Fibroblast of skin of right biceps (primary cell): ENCODE measurements at regions not wholly inside any gene's neighbourhood (a gene's known extent, or its start where the extent isn't known, plus 50 kb on each side); places are given as distances from the start of the nearest gene placed in this dataset.
A peak's percentile ranks its signal among the peaks of the same experiment; 100 is the strongest.
"Not testable (repeated sequence)": the region's sequence is repeated elsewhere in the genome, so short reads cannot be mapped to it uniquely, and the experiment has no call there.

Experiments used
- DNase-seq: peaks from one replicate; pipeline ENCODE4 v3.0.0-alpha.2; 2013

DNA sequence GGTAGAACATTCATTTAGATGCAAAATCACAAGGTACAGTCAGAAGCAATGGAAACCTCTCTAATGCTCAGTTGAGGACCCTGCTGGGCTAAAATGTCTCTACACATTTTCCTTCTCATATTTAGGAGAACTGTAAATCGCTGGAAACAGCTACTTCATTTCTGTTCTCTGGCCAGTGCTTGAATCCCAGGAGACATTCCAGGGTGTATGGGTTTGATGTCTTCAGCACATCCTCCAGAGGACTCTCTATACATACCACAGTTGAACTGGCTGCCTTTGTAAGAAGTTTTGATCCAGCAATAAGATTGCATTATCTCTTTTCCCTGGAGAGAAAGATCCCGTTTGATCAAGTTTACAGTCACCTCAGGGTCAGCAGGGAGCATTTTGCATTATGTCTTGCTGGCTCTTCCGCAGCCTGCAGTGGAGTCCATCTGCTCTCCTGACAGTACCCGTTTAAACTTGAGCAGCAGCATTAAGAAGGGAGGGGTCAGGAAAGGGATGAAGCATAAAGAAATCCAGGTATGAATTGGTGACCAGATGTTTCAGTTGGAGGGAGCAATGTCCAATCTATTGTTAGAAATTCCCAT, 676.0 kb downstream of the EPHA3 start:
- DNase-seq: no peak

DNA sequence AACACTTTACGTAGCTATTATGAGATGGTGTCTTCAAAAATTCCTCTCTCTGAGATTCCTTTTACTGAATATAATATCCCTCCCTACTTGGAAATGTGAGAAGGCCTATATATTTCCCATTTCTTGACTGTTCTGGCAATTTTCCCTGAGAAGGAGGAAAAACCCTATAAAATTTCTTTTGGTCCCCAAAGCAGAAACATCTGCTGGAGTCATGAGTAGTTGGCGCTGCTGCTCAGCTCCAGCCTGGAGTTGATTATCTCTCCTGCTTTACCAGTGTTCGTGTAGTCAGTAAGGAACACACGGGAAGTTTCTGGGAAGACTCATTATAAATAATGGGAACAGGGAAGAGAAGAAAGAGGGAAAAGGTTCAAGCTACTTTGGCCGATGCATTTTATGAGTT, 680.1 kb downstream of the EPHA3 start:
- DNase-seq: peak; percentile 27

DNA sequence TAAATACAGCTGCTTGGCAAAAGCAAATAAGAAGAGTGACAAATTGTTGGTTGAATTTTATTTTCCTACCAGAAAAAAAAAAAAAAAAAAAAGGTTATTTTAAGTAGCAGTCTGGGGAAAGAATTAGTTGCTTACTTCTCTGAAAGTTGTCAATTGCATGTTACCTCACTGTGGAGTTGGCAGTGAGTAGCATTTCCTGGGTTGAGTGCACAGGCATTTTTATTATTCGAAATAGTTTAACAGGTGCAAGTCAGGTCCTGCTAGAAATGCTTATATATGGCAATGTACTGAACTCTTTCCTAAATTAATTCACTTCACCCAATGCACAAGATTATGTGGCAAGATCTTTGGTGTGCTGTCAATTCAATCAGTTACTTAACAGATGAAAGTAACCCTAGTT, 680.6 kb downstream of the EPHA3 start:
- DNase-seq: no peak

DNA sequence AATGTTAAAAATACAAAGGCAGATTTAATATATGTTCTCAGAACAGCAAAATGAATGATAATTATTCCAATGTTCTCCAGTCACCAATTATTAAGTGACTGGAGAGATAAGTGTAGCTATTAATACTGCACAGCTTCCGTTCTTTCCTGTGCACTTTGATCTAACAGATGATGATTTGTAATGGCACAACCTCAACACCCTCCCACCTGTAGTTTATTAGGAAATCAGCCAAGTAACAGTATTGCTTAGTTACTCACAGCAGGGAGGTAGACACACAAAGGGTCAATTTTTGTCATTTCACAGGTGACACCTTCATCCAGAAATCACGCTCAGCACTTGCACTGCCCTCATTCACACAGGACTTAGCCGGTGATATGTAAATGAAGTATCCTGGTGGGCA, 688.1 kb downstream of the EPHA3 start:
- DNase-seq: no peak

DNA sequence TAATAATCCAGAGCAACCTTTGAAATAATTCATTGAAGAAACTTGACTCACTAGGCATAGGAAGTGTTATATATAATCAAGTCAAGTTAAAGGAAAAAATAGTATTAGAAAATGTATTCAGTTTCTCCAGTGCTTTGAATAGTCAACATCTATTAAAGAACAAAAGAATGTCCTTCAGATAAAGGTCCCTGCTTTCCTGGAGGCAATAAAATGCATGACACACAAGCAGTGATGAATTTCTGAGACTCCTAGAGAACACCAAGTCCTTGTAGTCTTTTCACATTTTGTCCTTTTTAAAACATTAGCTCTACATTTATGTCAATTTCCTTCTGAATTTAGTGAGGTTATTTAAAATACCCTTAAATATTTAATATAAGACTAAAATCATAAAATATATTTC, 695.5 kb downstream of the EPHA3 start:
- DNase-seq: no peak

DNA sequence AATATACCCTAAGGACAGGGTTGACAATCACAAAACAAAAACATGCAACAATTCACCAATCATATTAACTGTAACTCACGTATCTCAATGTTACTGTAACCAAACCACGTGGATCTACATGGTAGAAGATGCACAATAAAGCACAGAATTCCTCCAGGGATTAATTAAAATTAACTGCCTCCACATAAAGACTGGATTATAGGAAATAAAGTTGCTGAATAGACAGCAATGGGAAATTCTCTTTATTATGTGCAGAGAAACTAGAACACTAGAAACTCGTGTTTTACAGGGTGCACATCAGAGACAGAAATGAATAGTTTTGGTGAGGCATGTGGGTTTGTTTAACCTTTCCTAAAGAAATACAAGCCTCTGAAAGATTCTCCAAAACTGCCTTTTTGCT, 696.3 kb downstream of the EPHA3 start:
- no peak for DNase-seq

DNA sequence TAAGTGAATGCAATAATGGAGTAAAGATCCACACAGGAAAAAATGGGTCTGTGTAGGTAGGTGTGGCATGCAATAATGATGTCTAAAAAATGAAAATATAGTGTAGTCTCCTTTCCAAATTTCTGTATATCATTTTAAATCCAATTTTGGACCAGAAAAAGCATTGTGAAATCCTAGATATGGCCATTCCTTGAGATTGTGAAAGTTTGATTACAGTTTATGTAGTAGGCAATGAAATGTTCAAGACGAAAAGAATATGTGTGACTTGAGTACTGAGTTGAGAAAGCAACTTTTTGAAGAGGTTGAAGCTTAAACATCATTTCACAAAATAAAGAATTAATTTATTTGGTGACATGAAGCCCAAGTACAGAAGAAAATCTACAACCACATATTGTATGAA, 698.7 kb downstream of the EPHA3 start:
- DNase-seq: no peak

DNA sequence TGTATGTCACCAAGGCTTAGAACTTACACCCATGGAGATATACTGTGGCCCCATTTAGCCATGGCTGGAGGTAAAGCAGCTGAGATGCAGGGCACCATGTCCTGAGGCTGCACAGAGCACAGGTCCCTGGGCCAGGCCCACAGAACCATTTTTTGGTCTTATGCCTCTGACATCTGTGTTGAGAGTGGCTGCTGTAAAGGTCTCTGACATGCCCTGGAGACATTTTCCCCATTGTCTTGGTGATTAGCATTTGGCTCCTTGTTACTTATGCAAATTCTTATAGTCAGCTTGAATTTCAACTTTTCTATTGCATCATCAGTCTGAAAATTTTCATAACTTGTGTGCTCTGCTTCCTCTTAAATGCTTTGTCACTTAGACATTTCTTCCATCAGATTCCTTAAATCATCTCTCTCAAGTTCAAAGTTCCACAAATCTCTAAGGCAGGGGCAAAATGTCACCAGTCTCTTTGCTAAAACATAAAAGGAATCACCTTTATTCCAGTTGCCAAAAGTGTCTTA, 701.3 kb downstream of the EPHA3 start:
- no peak for DNase-seq

DNA sequence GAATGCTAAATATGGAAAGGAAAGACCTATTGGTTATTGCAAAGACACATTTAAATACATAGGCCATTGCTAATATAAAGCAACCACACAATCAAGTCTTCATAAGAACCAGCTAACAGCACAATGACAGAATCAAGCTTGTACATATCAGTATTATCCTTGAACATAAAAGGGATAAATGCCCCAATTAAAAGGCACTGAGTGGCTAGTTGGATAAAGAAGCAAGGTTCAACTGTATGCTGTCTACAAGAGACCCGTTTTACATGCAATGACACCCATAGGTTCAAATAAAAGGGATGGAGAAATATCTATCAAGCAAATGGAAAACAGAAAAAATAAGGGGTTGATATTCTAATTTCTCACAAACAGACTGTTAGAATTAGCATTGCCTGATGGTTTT, 706.1 kb downstream of the EPHA3 start:
- no peak for DNase-seq

DNA sequence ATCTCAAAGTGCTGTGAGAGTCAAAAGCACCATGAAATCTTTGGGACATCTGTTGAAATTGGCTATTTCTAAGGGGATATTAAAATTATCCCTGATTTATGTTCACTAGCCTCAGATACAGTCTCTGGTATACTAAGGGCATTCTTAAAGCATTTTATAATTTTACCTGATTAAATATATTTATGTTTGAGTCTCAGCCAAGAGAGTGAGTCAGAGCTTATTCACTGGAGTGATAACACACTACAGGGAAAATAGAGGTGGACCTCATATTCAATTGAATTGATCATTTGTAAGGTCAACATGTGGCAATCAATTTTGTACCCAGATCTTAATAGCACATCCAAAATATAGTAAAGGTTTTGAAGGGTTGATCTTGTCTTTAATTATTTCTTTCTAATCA, 733.6 kb downstream of the EPHA3 start:
- no peak for DNase-seq

DNA sequence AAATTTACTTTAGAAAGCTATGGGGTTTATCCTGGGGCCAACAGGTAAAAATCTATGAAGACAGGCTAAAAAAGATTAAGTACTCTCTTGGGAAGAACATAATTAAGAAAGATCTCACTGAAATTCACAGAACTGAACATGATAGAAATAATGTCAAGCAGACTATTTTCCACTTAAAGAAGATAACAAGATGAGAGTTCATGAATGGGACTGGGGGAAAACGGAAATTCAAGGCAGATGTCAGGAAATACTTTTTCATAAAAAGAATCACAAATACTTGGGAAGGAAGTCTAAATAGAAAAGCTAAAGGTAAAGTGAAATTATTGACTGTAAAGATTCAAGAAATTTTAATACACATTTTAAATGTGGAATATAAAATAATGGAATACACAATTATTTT, 737.6 kb downstream of the EPHA3 start:
- DNase-seq: no peak

DNA sequence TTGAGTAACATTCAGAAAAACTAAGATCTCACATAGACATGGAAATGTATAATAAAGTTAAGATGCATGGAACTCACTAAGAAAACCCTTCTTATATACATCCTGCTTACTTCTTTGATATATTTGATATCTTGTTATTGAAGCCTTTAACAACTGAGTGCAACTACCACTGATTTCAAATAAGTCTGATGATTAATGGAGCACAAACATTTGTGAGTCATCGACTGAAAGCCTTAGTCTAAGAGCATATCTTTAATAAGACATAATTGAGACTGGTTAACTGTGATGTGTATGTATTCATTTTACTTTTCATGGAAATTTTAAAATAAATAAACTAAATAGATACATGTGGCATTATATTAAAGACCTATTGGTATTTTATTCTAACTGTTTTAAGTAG, 740.5 kb downstream of the EPHA3 start:
- DNase-seq: no peak

DNA sequence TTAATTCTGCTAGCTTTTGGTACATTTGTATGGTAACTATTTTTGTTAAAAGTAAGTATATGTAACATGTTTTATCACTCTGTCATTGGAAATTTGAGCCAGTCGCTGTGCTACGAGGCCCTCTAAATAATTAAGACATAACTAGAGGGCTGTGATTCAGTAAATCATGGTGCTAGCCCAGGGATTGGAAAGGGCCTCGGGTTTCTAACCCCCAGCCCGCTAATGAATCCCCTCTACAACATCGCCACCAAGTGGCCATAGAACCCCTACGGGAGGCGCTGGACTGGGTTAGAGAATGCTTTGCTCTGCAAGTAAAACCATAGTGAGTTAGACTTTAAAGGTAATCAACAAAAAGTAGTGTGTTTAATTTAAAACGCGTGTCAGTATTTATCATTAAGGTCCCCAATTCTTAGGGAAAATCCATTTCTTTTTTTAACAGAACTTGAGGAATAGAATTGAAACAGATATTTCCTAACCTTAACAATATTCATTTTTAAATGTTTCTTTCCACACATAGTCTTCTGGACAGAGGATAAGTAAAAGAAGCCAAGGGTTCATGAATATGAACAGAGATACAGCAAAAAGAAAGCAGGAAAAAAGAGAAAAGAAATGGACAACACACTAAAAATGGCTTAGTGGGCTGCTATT, 744.7 kb downstream of the EPHA3 start:
- DNase-seq: peak; percentile 56

DNA sequence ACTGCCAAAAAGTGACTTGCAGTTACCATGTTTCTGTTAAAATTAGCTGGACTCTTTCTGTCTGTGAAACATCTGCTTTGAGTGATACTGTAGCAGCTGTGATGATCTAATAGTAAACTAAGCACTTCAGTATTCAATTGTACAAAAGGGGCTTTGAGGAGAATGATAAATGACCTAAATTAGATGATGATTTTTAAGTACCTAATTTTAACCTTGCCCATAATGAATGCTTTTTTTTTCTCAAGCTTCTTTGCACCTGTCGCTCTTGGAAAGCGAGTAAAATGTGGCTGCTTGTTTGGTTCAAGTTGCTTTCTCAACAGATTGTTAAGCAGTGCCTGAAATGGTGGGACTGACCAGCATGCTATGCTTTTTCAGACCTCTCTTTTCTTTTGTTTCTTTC, 752.3 kb downstream of the EPHA3 start:
- DNase-seq: no peak

DNA sequence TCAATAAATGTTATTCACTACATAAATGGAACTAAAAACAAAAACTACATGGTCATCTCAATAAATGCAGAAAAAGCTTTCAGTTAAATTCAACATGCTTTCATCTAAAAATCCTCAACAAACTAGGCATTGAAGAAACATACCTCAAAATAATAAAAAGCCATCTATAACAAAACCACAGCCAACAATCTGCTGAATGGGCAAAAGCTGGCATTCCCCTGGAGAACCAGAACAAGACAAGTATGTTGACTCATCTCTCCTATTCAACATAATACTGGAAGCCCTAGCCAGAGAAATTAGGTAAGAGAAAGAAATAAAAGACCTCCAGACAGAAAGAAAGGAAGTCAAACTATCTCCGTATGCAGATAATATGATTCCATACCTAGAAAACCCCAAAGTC, 759.9 kb downstream of the EPHA3 start:
- DNase-seq: no peak

DNA sequence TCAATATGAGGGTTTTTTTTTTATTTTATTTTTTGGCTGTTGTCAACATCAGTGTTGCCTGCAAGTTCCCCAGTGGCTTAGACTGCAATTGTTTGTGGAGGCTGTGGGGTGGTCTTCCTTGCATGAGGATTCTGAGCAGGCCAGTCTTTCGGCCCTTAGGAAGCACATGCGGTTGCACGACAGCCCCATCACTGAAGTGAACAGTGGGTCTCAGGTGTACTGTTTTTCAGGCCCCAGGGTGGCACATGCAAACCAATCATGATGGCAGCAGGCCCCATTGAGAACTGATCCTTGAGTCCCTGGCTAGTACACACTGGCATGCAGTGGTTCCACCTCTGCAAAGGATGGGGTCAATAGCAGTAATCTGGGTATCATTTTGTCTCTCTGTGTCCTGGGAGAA, 768.7 kb downstream of the EPHA3 start:
- no peak for DNase-seq

DNA sequence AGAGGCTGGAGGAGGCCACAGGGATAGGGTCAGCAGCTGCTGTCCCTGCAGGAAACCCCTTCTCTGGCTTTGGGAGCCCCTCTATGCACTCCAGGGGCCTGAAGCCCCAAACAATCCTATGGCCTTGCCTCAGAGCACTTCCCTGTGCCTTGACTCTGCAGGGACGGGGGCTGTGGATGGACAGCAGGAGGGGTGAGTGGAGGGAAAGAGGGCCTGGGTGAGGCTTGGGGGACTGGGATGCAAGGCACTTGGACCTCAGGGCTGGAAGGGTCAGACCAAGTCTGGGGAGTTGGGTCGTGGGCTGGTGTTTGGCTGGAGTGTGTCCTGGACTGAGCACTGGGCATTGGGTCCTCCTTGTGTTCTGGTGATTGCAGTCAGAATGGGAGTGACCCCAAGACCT, 769.8 kb downstream of the EPHA3 start:
- no peak for DNase-seq

DNA sequence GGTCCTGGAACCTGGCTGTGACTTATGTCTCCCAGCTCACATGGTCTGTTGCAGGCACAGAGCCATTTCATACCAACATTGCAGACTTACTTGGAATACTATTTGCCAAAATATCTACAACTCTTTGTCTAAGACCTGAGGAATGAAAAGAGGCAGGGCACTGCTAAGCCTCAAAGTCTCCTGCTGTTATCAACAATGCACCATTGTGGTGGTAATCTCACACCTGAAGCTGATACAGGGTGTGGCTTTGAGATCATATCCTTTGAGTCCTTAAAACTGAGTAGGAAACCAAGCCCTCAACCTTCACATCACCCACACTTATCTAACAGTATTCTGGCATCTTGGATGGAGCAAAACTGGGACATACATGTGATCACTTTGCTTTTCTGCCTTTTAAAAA, 782.0 kb downstream of the EPHA3 start:
- DNase-seq: no peak

DNA sequence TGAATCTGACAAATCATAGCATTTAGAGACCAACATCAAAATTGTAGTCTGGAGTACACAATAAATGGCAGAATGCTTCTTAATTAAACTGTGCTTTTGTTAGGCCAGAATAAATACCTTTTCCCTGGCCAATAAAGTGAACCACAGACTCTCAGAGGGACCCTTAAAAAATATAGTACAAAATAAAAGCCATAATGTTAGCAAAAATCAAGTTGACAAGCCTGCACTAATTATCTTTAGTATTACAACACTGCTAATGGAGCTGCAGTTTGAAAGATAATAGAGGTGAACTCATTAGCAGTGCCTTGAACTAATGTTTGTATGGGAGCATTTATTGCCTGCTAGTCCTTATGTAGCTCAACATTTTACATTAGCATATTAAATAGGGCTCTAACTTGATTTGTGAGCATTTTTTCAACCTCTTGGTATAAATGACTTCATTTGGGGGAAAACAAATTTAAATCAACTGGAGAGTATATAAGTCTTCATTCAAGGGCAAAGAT, 801.3 kb downstream of the EPHA3 start:
- no peak for DNase-seq

DNA sequence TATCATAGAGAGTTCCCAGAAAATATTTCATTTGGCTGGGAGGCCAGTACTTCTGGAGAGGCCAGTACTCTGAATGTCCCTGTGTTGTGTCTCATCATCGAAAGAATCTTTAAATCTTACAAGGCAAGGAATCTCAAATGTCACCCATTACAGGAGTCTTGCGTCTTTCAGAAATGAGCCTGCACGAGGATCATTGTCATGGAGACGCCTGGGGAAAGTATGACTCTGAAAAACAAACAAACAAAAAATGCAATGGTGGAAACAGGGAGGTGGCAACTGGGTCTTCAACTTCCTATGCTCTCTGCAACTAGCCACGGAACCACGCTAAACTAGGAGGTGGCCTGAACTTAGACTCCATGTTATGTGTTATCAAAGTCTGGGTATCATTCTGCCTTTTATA, 804.6 kb downstream of the EPHA3 start:
- no peak for DNase-seq

DNA sequence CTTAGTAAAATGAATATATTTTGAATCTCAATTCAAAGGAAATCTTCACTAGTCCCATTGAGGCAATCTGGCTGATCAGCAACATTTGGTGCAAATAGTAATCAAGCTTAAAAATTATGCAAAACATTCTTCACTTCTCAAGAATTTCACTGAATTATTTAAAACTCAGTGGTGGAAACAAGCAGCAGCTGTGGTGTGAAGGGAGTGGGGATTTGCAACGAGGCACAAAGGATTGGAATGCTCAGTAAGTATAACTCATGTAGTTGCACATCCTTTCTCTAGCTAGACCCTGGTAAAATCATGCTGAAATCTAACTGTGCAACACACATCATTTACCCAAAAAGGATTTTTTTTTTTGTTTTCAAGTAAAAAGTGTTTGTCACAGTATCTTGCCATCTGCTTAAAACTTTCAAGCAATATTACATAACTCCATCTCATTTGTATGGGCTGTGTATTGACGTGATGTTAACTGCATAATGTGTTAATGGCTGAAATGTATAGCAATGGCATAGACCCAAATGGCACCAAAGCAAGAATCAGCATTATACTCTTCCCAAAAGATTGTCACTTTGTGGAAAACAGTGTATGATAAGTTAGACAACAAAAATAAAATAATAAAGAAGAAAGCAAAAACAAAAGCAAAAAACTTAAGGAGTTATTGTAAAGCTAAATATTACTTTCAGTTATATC, 816.6 kb downstream of the EPHA3 start:
- DNase-seq: no peak

DNA sequence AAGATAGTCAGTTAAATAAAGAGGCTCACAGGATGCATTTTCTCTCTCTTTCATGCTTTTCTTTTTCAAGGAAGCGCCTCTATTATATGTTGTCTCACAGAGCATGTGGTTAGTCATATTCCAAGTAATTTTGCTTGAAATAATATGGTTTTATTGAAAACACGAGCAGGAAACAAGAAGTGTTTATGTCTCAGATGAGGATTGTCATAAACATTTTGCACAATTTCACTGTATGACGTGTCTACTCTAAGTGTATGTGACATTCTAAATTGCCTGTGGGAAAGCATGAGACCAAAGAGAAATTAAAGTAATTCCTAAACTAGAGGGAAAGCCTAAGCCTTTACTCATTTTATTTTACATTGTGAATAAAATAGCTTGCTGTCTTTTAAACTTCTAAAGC, 818.6 kb downstream of the EPHA3 start:
- DNase-seq: no peak

DNA sequence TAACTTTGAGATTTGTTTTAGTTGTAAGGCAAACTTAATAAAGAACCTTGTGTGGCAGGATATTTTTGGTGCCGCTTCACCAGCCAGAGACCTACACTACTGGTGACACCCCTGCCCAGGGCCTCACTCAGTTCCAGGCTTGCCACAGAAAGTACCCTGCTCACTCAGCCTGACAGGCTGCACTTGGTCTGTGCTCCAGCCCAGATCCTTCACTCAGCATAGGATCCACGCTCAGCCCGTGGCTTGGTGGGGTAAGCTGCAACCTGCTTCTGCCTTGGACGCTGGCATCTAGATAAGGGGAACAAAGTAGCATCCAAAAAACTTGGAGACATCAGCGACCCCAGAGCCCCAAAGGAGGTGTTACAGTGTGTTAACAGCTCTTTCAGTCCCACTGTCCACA, 825.5 kb downstream of the EPHA3 start:
- DNase-seq: no peak

DNA sequence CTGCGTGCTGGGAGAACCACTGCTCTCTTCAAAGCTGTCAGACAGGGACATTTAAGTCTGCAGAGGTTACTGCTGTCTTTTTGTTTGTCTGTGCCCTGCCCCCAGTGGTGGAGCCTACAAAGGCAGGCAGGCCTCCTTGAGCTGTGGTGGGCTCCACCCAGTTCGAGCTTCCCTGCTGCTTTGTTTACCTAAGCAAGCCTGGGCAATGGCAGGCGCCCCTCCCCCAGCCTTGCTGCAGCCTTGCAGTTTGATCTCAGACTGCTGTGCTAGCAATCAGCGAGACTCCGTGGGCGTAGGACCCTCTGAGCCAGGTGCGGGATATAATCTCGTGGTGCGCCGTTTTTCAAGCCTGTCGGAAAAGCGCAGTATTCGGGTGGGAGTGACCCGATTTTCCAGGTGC, 837.0 kb downstream of the EPHA3 start:
- DNase-seq: not testable (repeated sequence)
